Right hindlimb (tissue), 1 donor: ENCODE measurements at regions not wholly inside any gene's neighbourhood (a gene's known extent, or its start where the extent isn't known, plus 50 kb on each side); places are given as distances from the start of the nearest gene placed in this dataset.

Experiments used
- DNase-seq: peaks from one replicate; pipeline ENCODE4 v3.0.0-alpha.2; 2018

DNA sequence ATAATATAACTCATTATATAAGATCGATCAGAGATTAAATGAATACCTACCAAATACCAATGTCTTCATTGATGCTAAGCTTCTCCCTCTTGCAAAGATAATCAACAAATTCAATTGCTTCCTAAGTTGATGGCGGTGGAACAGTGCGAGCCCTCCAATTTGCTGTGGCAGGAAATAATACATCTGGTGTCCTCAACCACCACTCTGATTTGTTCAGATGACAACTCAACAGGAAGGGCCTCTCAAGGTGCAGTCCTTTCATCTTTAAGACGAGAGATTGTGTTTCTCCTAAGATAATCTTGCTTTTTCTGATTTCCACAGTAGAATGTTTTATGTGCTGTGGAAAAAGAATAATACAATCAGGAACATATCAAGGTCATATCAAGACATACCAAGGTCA is 56.6 kb upstream of the IGFBP2 start:
- no peak for DNase-seq

DNA sequence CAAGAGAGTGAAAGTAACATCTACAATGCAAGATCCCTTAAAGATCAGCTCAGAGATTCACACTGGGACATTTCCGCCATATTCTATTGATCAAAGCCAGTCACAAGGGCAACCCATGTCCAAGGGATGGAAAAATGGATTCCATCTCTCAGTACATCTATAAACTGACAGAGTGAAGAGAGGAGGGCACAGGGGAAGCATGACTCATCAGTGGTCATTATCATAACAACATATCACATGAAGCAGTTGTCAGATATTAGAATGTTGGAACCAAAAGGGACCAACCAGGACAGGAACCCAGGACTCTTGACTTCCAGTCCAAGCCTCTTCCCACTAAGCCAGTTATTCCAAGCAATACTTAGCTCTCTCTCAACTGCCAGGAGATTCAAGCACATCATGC is 54.9 kb upstream of the IGFBP2 start:
- no peak for DNase-seq

DNA sequence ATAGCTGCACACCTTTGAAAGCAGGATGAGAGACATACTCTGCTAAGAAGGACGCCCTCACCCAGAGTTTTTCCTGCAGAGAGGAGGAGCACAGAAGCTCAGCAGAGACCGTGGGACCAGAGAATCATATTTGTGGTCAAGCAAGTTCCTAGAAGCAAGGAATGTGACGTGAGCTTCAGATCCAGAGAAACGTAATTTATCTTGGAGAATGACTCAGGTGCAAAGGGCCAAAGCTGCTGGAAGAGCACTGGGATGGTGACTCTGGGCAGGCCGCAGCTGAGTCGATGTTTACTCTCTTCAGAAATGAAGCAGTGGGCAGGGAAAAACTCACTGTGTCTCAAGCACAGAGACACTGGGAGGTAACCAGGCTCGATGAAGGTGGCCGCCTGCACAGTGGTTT is 50.1 kb upstream of the IGFBP2 start:
- DNase-seq, result no peak
